CD4-positive, CD25-positive, alpha-beta regulatory T cell (primary cell): ENCODE measurements at regions not wholly inside any gene's neighbourhood (a gene's known extent, or its start where the extent isn't known, plus 50 kb on each side); places are given as distances from the start of the nearest gene placed in this dataset.

ENCODE experiments used
- ATAC-seq, 2 donors: fragments of 150-1000 bp; cut with Tn5 transposase; one replicate each; pipeline ENCODE4 v1.10.0; 2021; ENCODE audit warnings: low read depth in 2 of 2, moderate number of reproducible peaks in 2 of 2, moderate library complexity in 1 of 2
- DNase-seq, 3 donors: peaks; one replicate each; pipeline versions ENCODE4 v3.0.0 to v3.0.0-alpha.2; 2012 to 2022; ENCODE audit warnings: mixed read lengths in 1 of 3
- H3K27ac ChIP-seq: one replicate; pipeline ENCODE4 v1.7.0; 2013; ENCODE audit warnings: mild to moderate bottlenecking, low read length; ENCODE audit not compliant: insufficient read depth, poor library complexity, severe bottlenecking
- H3K27me3 ChIP-seq: one replicate; pipeline ENCODE4 v1.7.0; 2013; ENCODE audit warnings: low read length; ENCODE audit not compliant: control insufficient read depth, insufficient read depth
- H3K36me3 ChIP-seq: one replicate; pipeline ENCODE4 v1.7.0; 2013; ENCODE audit warnings: mild to moderate bottlenecking, low read length, moderate library complexity; ENCODE audit not compliant: control insufficient read depth, insufficient read depth
- H3K4me1 ChIP-seq: 2 replicates; pipeline ENCODE4 v1.7.0; 2013; ENCODE audit warnings: mild to moderate bottlenecking, low read length; ENCODE audit not compliant: insufficient read depth, control insufficient read depth, poor library complexity, severe bottlenecking
- H3K4me3 ChIP-seq: one replicate; pipeline ENCODE4 v1.7.0; 2013; ENCODE audit warnings: low read depth, mild to moderate bottlenecking, low read length, moderate library complexity
- H3K9me3 ChIP-seq, 2 experiments: 1 replicate in 1 of 2; 2 replicates in 1 of 2; pipeline ENCODE4 v1.7.0; 2013; ENCODE audit warnings: low read length in 2 of 2, mild to moderate bottlenecking in 1 of 2, moderate library complexity in 1 of 2; ENCODE audit not compliant: control insufficient read depth in 2 of 2
- H3K27ac Mint-ChIP-seq, 3 donors: one replicate each; pipeline ENCODE4 v1.8.0; 2020 to 2022; ENCODE audit warnings: mild to moderate bottlenecking in 3 of 3, mixed read lengths in 3 of 3, moderate library complexity in 2 of 3
- H3K27me3 Mint-ChIP-seq: one replicate; pipeline ENCODE4 v1.8.0; 2022; ENCODE audit warnings: mild to moderate bottlenecking, mixed read lengths
- H3K36me3 Mint-ChIP-seq: one replicate; pipeline ENCODE4 v1.8.0; 2020; ENCODE audit warnings: mixed read lengths
- H3K4me1 Mint-ChIP-seq, 4 donors: one replicate each; pipeline ENCODE4 v1.8.0; 2020 to 2022; ENCODE audit warnings: mixed read lengths in 4 of 4, mild to moderate bottlenecking in 1 of 4
- H3K4me3 Mint-ChIP-seq, 4 donors: one replicate each; pipeline ENCODE4 v1.8.0; 2020 to 2022; ENCODE audit warnings: mild to moderate bottlenecking in 4 of 4, mixed read lengths in 4 of 4, moderate library complexity in 3 of 4
- H3K9me3 Mint-ChIP-seq, 7 donors: one replicate each; pipeline ENCODE4 v1.8.0; 2020 to 2022; ENCODE audit warnings: mixed read lengths in 7 of 7, mild to moderate bottlenecking in 3 of 7, moderate library complexity in 2 of 7

DNA sequence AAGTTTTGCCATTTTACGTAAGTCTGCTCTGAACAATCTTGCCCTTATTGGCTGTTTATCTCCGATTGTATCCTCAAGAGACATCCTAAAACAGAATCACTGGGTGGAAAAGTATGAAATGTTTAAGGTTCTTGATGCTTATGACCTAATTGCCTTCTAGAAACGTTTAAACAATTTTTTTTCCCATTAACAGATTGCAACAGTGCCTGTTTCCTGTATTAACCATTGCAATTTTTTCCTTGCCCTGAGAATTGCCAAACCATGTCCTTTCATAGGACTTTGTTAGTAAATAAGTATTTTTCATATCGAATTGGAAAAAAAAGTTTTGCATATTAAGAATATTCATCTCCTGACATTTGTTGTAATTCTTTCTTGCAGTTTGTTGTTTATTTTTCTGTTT lies 639.8 kb downstream of the INHBA start:
- Mint-ChIP-seq H3K27ac (no peak overlapping the region), H3K4me1 (no peaks in the 10 kb centered on the region), H3K36me3 (no peaks in the 10 kb centered on the region), H3K9me3 (peaks cover 0 to 10% (median under 1%) of the 10 kb centered on the region in 7 donors), H3K4me3 (no peak overlapping the region), H3K27me3 (no peaks in the 10 kb centered on the region)
- Histone ChIP-seq H3K36me3 (no peaks in the 10 kb centered on the region), H3K9me3 (peaks cover 0 to 1% of the 10 kb centered on the region in 2 experiments), H3K4me3 (no peak overlapping the region), H3K27me3 (no peaks in the 10 kb centered on the region), H3K27ac (no peak overlapping the region), H3K4me1 (no peaks in the 10 kb centered on the region)
- ATAC-seq (no peak), DNase-seq (no peak)

DNA sequence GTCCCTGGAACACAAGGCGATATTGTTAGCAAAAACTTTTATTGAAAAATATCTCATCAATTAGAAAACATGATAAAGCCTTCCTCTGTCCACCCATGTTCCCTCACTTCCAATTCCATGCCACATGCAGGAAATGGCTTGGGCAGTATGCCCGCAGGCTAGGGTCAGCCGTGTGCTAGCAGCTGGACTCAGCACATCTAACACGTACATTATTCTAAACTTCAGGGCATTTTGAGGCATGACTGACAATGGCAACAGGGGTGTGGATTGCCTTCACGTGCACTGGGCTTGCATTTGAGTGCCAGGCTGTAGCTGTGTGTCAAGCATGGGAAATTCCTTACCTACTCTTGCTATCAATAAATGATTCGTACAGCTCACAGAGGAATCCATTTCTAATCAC lies 642.1 kb downstream of the INHBA start:
- Histone ChIP-seq H3K4me3 (no peak overlapping the region), H3K27me3 (no peaks in the 10 kb centered on the region), H3K36me3 (no peaks in the 10 kb centered on the region), H3K4me1 (no peaks in the 10 kb centered on the region), H3K27ac (no peak overlapping the region), H3K9me3 (peaks cover 0 to 1% of the 10 kb centered on the region in 2 experiments)
- H3K27ac Mint-ChIP-seq, result no peak overlapping the region
- DNase-seq (no peak), ATAC-seq (no peak)
- peaks cover 0 to 15% (median 7%) of the 10 kb centered on the region in 7 donors for H3K9me3 Mint-ChIP-seq
- H3K4me3 Mint-ChIP-seq, result no peak overlapping the region
- H3K27me3 Mint-ChIP-seq, result no peaks in the 10 kb centered on the region
- no peaks in the 10 kb centered on the region for H3K4me1 Mint-ChIP-seq
- no peaks in the 10 kb centered on the region for H3K36me3 Mint-ChIP-seq

DNA sequence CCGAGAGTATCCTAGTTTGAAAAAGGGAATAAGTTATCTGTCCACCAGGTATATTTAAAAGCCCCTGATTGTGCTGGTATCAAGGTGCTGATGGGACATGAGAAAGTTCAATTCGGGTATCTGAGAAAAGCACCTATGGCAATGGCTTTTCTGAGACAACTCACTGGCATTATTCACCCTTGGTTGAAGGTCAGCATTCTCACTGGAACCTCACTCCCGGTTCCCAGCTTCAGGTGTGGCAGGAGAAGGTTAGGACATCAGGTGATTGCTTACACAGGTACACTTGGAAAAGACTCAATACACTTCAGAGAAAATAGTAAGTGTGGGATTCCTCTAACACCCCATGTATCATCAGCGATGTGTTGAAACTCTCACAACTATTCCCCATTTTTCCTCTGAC lies 643.1 kb downstream of the INHBA start:
- Histone ChIP-seq H3K27ac (no peak overlapping the region), H3K4me3 (no peak overlapping the region), H3K4me1 (no peaks in the 10 kb centered on the region), H3K27me3 (no peaks in the 10 kb centered on the region), H3K9me3 (peaks cover 0 to 1% of the 10 kb centered on the region in 2 experiments), H3K36me3 (no peaks in the 10 kb centered on the region)
- no peak overlapping the region for H3K27ac Mint-ChIP-seq
- no peaks in the 10 kb centered on the region for H3K4me1 Mint-ChIP-seq
- peaks cover 0 to 15% (median 6%) of the 10 kb centered on the region in 7 donors for H3K9me3 Mint-ChIP-seq
- H3K36me3 Mint-ChIP-seq, result no peaks in the 10 kb centered on the region
- H3K27me3 Mint-ChIP-seq, result no peaks in the 10 kb centered on the region
- ATAC-seq (no peak), DNase-seq (no peak)
- no peak overlapping the region for H3K4me3 Mint-ChIP-seq

- no peak for DNase-seq
- Histone ChIP-seq H3K4me3 (no peak overlapping the region), H3K27me3 (no peaks in the 10 kb centered on the region), H3K9me3 (no peaks in the 10 kb centered on the region), H3K36me3 (no peaks in the 10 kb centered on the region), H3K27ac (no peak overlapping the region), H3K4me1 (no peaks in the 10 kb centered on the region)
- no peaks in the 10 kb centered on the region for H3K4me1 Mint-ChIP-seq
- H3K36me3 Mint-ChIP-seq, result no peaks in the 10 kb centered on the region
- no peak for ATAC-seq
- peaks cover 2 to 15% (median 6%) of the 10 kb centered on the region in 7 donors for H3K9me3 Mint-ChIP-seq
- H3K27ac Mint-ChIP-seq, result no peak overlapping the region
- H3K4me3 Mint-ChIP-seq, result no peak overlapping the region
- no peaks in the 10 kb centered on the region for H3K27me3 Mint-ChIP-seq
Observed at GRCh38 chr7:41058986-41059741, 643.7 kb downstream of the INHBA start.

GRCh38 chr7:41054960-41055661 lies 647.8 kb downstream of the INHBA start:
- H3K9me3 Mint-ChIP-seq, result peaks cover 3 to 18% (median 12%) of the 10 kb centered on the region in 7 donors
- no peaks in the 10 kb centered on the region for H3K4me1 ChIP-seq
- H3K27me3 ChIP-seq, result no peaks in the 10 kb centered on the region
- H3K27ac Mint-ChIP-seq, result no peak overlapping the region
- H3K9me3 ChIP-seq, result peaks cover 0 to under 1% of the 10 kb centered on the region in 2 experiments
- ATAC-seq, result no peak
- H3K27ac ChIP-seq, result no peak overlapping the region
- DNase-seq, result no peak
- H3K27me3 Mint-ChIP-seq, result no peaks in the 10 kb centered on the region
- H3K4me3 ChIP-seq, result no peak overlapping the region
- no peaks in the 10 kb centered on the region for H3K36me3 ChIP-seq
- no peaks in the 10 kb centered on the region for H3K36me3 Mint-ChIP-seq
- no peaks in the 10 kb centered on the region for H3K4me1 Mint-ChIP-seq
- no peak overlapping the region for H3K4me3 Mint-ChIP-seq

- Mint-ChIP-seq H3K36me3 (no peaks in the 10 kb centered on the region), H3K4me1 (no peaks in the 10 kb centered on the region), H3K9me3 (peaks cover 3 to 18% (median 12%) of the 10 kb centered on the region in 7 donors), H3K4me3 (no peak overlapping the region), H3K27me3 (no peaks in the 10 kb centered on the region), H3K27ac (no peak overlapping the region)
- Histone ChIP-seq H3K27me3 (no peaks in the 10 kb centered on the region), H3K27ac (no peak overlapping the region), H3K36me3 (no peaks in the 10 kb centered on the region), H3K4me1 (no peaks in the 10 kb centered on the region), H3K9me3 (peaks cover 0 to 2% of the 10 kb centered on the region in 2 experiments), H3K4me3 (no peak overlapping the region)
- DNase-seq (no peak), ATAC-seq (no peak)
Observed at GRCh38 chr7:41053820-41054219, 649.1 kb downstream of the INHBA start.

DNA sequence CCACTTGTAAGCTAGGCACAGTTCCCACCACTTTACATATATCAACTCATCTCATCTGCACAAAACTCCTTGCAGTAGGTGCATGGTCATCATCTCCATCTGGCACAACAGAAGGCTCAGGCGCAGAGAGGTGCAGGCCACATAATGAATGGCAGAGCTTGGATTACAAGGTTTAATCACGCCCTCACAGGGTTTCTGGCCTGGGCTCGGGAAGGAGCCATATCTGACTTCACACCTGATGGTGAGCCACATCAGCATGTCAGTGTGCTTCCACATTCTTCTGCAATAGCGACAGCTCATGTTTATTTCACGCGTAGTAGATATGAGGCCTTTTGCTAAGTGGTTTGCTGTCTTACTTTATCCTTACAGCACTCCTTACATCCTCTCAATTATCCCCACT lies 650.2 kb downstream of the INHBA start:
- no peak overlapping the region for H3K4me3 ChIP-seq
- H3K9me3 ChIP-seq, result peaks cover 0 to 2% of the 10 kb centered on the region in 2 experiments
- Mint-ChIP-seq H3K9me3 (peaks cover 1 to 17% (median 10%) of the 10 kb centered on the region in 7 donors), H3K4me3 (no peak overlapping the region), H3K4me1 (no peaks in the 10 kb centered on the region), H3K36me3 (no peaks in the 10 kb centered on the region), H3K27ac (no peak overlapping the region), H3K27me3 (no peaks in the 10 kb centered on the region)
- DNase-seq, result no peak
- ATAC-seq, result no peak
- no peaks in the 10 kb centered on the region for H3K4me1 ChIP-seq
- H3K27ac ChIP-seq, result no peak overlapping the region
- H3K27me3 ChIP-seq, result no peaks in the 10 kb centered on the region
- no peaks in the 10 kb centered on the region for H3K36me3 ChIP-seq
